Astrocyte (in vitro differentiated cells and primary cell): ENCODE measurements at regions not wholly inside any gene's neighbourhood (a gene's known extent, or its start where the extent isn't known, plus 50 kb on each side); places are given as distances from the start of the nearest gene placed in this dataset.
A peak's percentile ranks its signal among the peaks of the same experiment; 100 is the strongest.
"Not testable (repeated sequence)": the region's sequence is repeated elsewhere in the genome, so short reads cannot be mapped to it uniquely, and the experiment has no call there.

ENCODE experiments used
- DNase-seq: peaks from one replicate; pipeline ENCODE4 v3.0.0-alpha.2; 2010; ENCODE audit warnings: low read depth
- FAIRE-seq: peaks from 2 replicates; lab custom pipeline; 2011; peaks lifted over from hg19 to GRCh38; lab: Jason Lieb, UNC
- H2AFZ ChIP-seq: 2 replicates; pipeline ENCODE4 v1.6.0; 2012; ENCODE audit warnings: low read depth, low read length, inconsistent platforms
- H3K27ac ChIP-seq: 2 replicates; pipeline ENCODE4 v1.5.1; 2011; ENCODE audit warnings: low read depth, low read length, inconsistent platforms
- H3K27me3 ChIP-seq: 2 replicates; pipeline ENCODE4 v1.6.0; 2011; ENCODE audit warnings: low read length, inconsistent platforms; ENCODE audit not compliant: insufficient read depth
- H3K36me3 ChIP-seq: 2 replicates; pipeline ENCODE4 v1.5.1; 2011; ENCODE audit warnings: low read length, inconsistent platforms; ENCODE audit not compliant: insufficient read depth
- H3K4me1 ChIP-seq: 2 replicates; pipeline ENCODE4 v1.5.1; 2011; ENCODE audit warnings: low read length, inconsistent platforms; ENCODE audit not compliant: insufficient read depth
- H3K4me2 ChIP-seq: 2 replicates; pipeline ENCODE4 v1.6.0; 2012; ENCODE audit warnings: low read length, inconsistent platforms
- H3K4me3 ChIP-seq: 2 replicates; pipeline ENCODE4 v1.5.1; 2011; ENCODE audit warnings: low read depth, mild to moderate bottlenecking, low read length, inconsistent platforms; ENCODE audit not compliant: insufficient read depth
- H3K79me2 ChIP-seq: 2 replicates; pipeline ENCODE4 v1.6.0; 2012; ENCODE audit warnings: mild to moderate bottlenecking, low read length, inconsistent platforms; ENCODE audit not compliant: insufficient read depth
- H3K9ac ChIP-seq: 2 replicates; pipeline ENCODE4 v1.6.0; 2012; ENCODE audit warnings: mild to moderate bottlenecking, low read length, inconsistent platforms
- H3K9me3 ChIP-seq: 2 replicates; pipeline ENCODE4 v1.5.1; 2012; ENCODE audit warnings: low read depth, mild to moderate bottlenecking, low read length, inconsistent platforms; ENCODE audit not compliant: insufficient read depth
- H4K20me1 ChIP-seq: 2 replicates; pipeline ENCODE4 v1.6.0; 2012; ENCODE audit warnings: low read length, inconsistent platforms; ENCODE audit not compliant: insufficient read depth
- H3K27ac Mint-ChIP-seq: one replicate; pipeline ENCODE4 v1.8.0; 2021; ENCODE audit warnings: mild to moderate bottlenecking, mixed read lengths; ENCODE audit not compliant: unreplicated experiment
- H3K27me3 Mint-ChIP-seq: one replicate; pipeline ENCODE4 v1.8.0; 2021; ENCODE audit warnings: low read depth, mixed read lengths; ENCODE audit not compliant: unreplicated experiment
- H3K36me3 Mint-ChIP-seq: one replicate; pipeline ENCODE4 v1.8.0; 2021; ENCODE audit warnings: low read depth, mixed read lengths; ENCODE audit not compliant: unreplicated experiment
- H3K4me1 Mint-ChIP-seq: one replicate; pipeline ENCODE4 v1.8.0; 2021; ENCODE audit warnings: low read depth, mixed read lengths; ENCODE audit not compliant: unreplicated experiment
- H3K4me3 Mint-ChIP-seq: one replicate; pipeline ENCODE4 v1.8.0; 2021; ENCODE audit warnings: mild to moderate bottlenecking, moderate library complexity, mixed read lengths; ENCODE audit not compliant: unreplicated experiment
- H3K9me3 Mint-ChIP-seq: one replicate; pipeline ENCODE4 v1.8.0; 2021; ENCODE audit warnings: mild to moderate bottlenecking, mixed read lengths; ENCODE audit not compliant: unreplicated experiment
- EZH2 ChIP-seq: IDR thresholded peaks from 2 replicates; pipeline ENCODE4 v1.6.1; 2012; ENCODE audit warnings: mild to moderate bottlenecking, low read length, inconsistent platforms; ENCODE audit not compliant: insufficient read depth
- TF ChIP-seq, protein P1 (sequence below): IDR thresholded peaks from 2 replicates; pipeline ENCODE4 v1.5.1; 2011; ENCODE audit warnings: low read depth, mild to moderate bottlenecking, inconsistent platforms, low read length, moderate library complexity; ENCODE audit not compliant: insufficient read depth

- Histone ChIP-seq H4K20me1 (no peaks in the 10 kb centered on the region), H3K9ac (peak overlapping the region; percentile 71), H3K4me1 (peaks cover 42% of the 10 kb centered on the region), H3K36me3 (no peaks in the 10 kb centered on the region), H3K79me2 (no peaks in the 10 kb centered on the region), H2AFZ (no peak overlapping the region), H3K4me2 (peak overlapping the region; percentile 84), H3K9me3 (no peaks in the 10 kb centered on the region), H3K27me3 (no peaks in the 10 kb centered on the region), H3K27ac (peak overlapping the region; percentile 83), H3K4me3 (peak overlapping the region; percentile 45)
- Mint-ChIP-seq H3K4me1 (peaks cover 25% of the 10 kb centered on the region), H3K9me3 (peaks cover 3% of the 10 kb centered on the region), H3K4me3 (no peak overlapping the region), H3K36me3 (no peaks in the 10 kb centered on the region), H3K27me3 (no peaks in the 10 kb centered on the region), H3K27ac (no peak overlapping the region)
- peak; percentile 96 for DNase-seq
- FAIRE-seq = no peak
- TF ChIP-seq, protein P1, sequence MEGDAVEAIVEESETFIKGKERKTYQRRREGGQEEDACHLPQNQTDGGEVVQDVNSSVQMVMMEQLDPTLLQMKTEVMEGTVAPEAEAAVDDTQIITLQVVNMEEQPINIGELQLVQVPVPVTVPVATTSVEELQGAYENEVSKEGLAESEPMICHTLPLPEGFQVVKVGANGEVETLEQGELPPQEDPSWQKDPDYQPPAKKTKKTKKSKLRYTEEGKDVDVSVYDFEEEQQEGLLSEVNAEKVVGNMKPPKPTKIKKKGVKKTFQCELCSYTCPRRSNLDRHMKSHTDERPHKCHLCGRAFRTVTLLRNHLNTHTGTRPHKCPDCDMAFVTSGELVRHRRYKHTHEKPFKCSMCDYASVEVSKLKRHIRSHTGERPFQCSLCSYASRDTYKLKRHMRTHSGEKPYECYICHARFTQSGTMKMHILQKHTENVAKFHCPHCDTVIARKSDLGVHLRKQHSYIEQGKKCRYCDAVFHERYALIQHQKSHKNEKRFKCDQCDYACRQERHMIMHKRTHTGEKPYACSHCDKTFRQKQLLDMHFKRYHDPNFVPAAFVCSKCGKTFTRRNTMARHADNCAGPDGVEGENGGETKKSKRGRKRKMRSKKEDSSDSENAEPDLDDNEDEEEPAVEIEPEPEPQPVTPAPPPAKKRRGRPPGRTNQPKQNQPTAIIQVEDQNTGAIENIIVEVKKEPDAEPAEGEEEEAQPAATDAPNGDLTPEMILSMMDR = no peak
- TF ChIP-seq EZH2 = no peak
Observed at GRCh38 chr15:38130740-38131498, 121.7 kb upstream of the SPRED1 start.

GRCh38 chr15:38134252-38134651 lies 118.4 kb upstream of the SPRED1 start:
- no peaks in the 10 kb centered on the region for H3K27me3 ChIP-seq
- peaks cover 4% of the 10 kb centered on the region for H3K9me3 Mint-ChIP-seq
- H3K4me3 ChIP-seq = no peak overlapping the region
- H3K4me1 ChIP-seq = peaks cover 20% of the 10 kb centered on the region
- TF ChIP-seq, protein P1 = no peak
- TF ChIP-seq EZH2 = no peak
- H3K4me3 Mint-ChIP-seq = no peak overlapping the region
- no peaks in the 10 kb centered on the region for H3K27me3 Mint-ChIP-seq
- no peak overlapping the region for H3K27ac ChIP-seq
- H3K79me2 ChIP-seq = no peaks in the 10 kb centered on the region
- no peaks in the 10 kb centered on the region for H4K20me1 ChIP-seq
- FAIRE-seq (no peak), DNase-seq (no peak)
- H3K27ac Mint-ChIP-seq = no peak overlapping the region
- no peaks in the 10 kb centered on the region for H3K36me3 Mint-ChIP-seq
- H3K36me3 ChIP-seq = no peaks in the 10 kb centered on the region
- peaks cover 19% of the 10 kb centered on the region for H3K4me1 Mint-ChIP-seq
- H3K9ac ChIP-seq = no peak overlapping the region
- H3K9me3 ChIP-seq = no peaks in the 10 kb centered on the region
- no peak overlapping the region for H2AFZ ChIP-seq
- H3K4me2 ChIP-seq = no peak overlapping the region

GRCh38 chr15:38142195-38142594 lies 110.4 kb upstream of the SPRED1 start:
- H3K36me3 Mint-ChIP-seq, H3K4me3 ChIP-seq, H3K4me3 Mint-ChIP-seq, H3K79me2 ChIP-seq, H3K9me3 ChIP-seq, FAIRE-seq, H3K4me1 Mint-ChIP-seq, H3K9ac ChIP-seq, H3K4me2 ChIP-seq, H3K36me3 ChIP-seq, H3K9me3 Mint-ChIP-seq, H3K27ac ChIP-seq, H3K27ac Mint-ChIP-seq, H3K27me3 Mint-ChIP-seq, H3K27me3 ChIP-seq, H4K20me1 ChIP-seq, DNase-seq, H2AFZ ChIP-seq: not testable (repeated sequence)
- peaks cover 12% of the 10 kb centered on the region for H3K4me1 ChIP-seq
